ENCODE measurements at regions not wholly inside any gene's neighbourhood (a gene's known extent, or its start where the extent isn't known, plus 50 kb on each side); places are given as distances from the start of the nearest gene placed in this dataset.

- H3K9me3 ChIP-seq (ENCODE audit: insufficient read depth, low read depth, low read length), result no peaks in the 10 kb centered on the region
- H3K4me3 ChIP-seq (ENCODE audit: low read length), result no peak overlapping the region
- H3K27ac ChIP-seq (ENCODE audit: low read depth, low read length), result no peak overlapping the region
- H3K9ac ChIP-seq (ENCODE audit: low read depth, low read length), result no peak overlapping the region
- WGBS, result 82% methylated on average over 2 of the region's 2 CpGs
- H3K4me1 ChIP-seq (ENCODE audit: insufficient read depth, low read length), result peaks cover 6% of the 10 kb centered on the region; the same call in 1 of the 2 replicates
- H3K36me3 ChIP-seq (ENCODE audit: insufficient read depth, low read length), result no peaks in the 10 kb centered on the region
- H3K27me3 ChIP-seq (ENCODE audit: insufficient read depth, low read length), result no peaks in the 10 kb centered on the region
Observed at GRCh38 chr13:76472916-76473315, 413.3 kb downstream of the KCTD12 start.

GRCh38 chr13:76471486-76471885, 414.7 kb downstream of the KCTD12 start:
- no peak overlapping the region for H3K9ac ChIP-seq (ENCODE audit: low read depth, low read length)
- H3K27ac ChIP-seq (ENCODE audit: low read depth, low read length), result no peak overlapping the region
- no peaks in the 10 kb centered on the region for H3K9me3 ChIP-seq (ENCODE audit: insufficient read depth, low read depth, low read length)
- no peak overlapping the region for H3K4me3 ChIP-seq (ENCODE audit: low read length)
- H3K4me1 ChIP-seq (ENCODE audit: insufficient read depth, low read length), result peaks cover 16% of the 10 kb centered on the region
- no peaks in the 10 kb centered on the region for H3K27me3 ChIP-seq (ENCODE audit: insufficient read depth, low read length)
- WGBS, result 100% methylated on average over 1 of the region's 1 CpG
- no peaks in the 10 kb centered on the region for H3K36me3 ChIP-seq (ENCODE audit: insufficient read depth, low read length)

- H3K36me3 ChIP-seq (ENCODE audit: insufficient read depth, low read length), result no peaks in the 10 kb centered on the region
- H3K4me3 ChIP-seq (ENCODE audit: low read length), result no peak overlapping the region
- 93% methylated on average over 5 of the region's 6 CpGs for WGBS
- H3K9ac ChIP-seq (ENCODE audit: low read depth, low read length), result no peak overlapping the region
- H3K4me1 ChIP-seq (ENCODE audit: insufficient read depth, low read length), result peaks cover 16% of the 10 kb centered on the region
- no peaks in the 10 kb centered on the region for H3K9me3 ChIP-seq (ENCODE audit: insufficient read depth, low read depth, low read length)
- no peaks in the 10 kb centered on the region for H3K27me3 ChIP-seq (ENCODE audit: insufficient read depth, low read length)
- H3K27ac ChIP-seq (ENCODE audit: low read depth, low read length), result no peak overlapping the region
Observed at GRCh38 chr13:76470991-76471390, 415.2 kb downstream of the KCTD12 start.

GRCh38 chr13:76466043-76466442, 420.2 kb downstream of the KCTD12 start:
- peaks cover 16% of the 10 kb centered on the region for H3K4me1 ChIP-seq (ENCODE audit: insufficient read depth, low read length)
- 90% methylated on average over 1 of the region's 1 CpG for WGBS
- no peaks in the 10 kb centered on the region for H3K27me3 ChIP-seq (ENCODE audit: insufficient read depth, low read length)
- no peaks in the 10 kb centered on the region for H3K9me3 ChIP-seq (ENCODE audit: insufficient read depth, low read depth, low read length)
- no peak overlapping the region for H3K27ac ChIP-seq (ENCODE audit: low read depth, low read length)
- no peak overlapping the region for H3K4me3 ChIP-seq (ENCODE audit: low read length)
- no peak overlapping the region for H3K9ac ChIP-seq (ENCODE audit: low read depth, low read length)
- no peaks in the 10 kb centered on the region for H3K36me3 ChIP-seq (ENCODE audit: insufficient read depth, low read length)

- no peaks in the 10 kb centered on the region for H3K27me3 ChIP-seq (ENCODE audit: insufficient read depth, low read length)
- WGBS, result 84% methylated on average over 2 of the region's 2 CpGs
- H3K9me3 ChIP-seq (ENCODE audit: insufficient read depth, low read depth, low read length), result no peaks in the 10 kb centered on the region
- no peak overlapping the region for H3K9ac ChIP-seq (ENCODE audit: low read depth, low read length)
- H3K4me1 ChIP-seq (ENCODE audit: insufficient read depth, low read length), result peaks cover 14% of the 10 kb centered on the region
- H3K27ac ChIP-seq (ENCODE audit: low read depth, low read length), result no peak overlapping the region
- H3K4me3 ChIP-seq (ENCODE audit: low read length), result no peak overlapping the region
- H3K36me3 ChIP-seq (ENCODE audit: insufficient read depth, low read length), result no peaks in the 10 kb centered on the region
Observed at GRCh38 chr13:76463314-76463713, 422.9 kb downstream of the KCTD12 start.

- whole genome bisulfite sequencing, result 95% methylated on average over 4 of the region's 4 CpGs
- Histone ChIP-seq H3K9ac (ENCODE audit: low read depth, low read length) (no peak overlapping the region), H3K27me3 (ENCODE audit: insufficient read depth, low read length) (no peaks in the 10 kb centered on the region), H3K4me3 (ENCODE audit: low read length) (no peak overlapping the region), H3K36me3 (ENCODE audit: insufficient read depth, low read length) (no peaks in the 10 kb centered on the region), H3K27ac (ENCODE audit: low read depth, low read length) (no peak overlapping the region), H3K4me1 (ENCODE audit: insufficient read depth, low read length) (peaks cover under 1% of the 10 kb centered on the region; the same call in 1 of the 2 replicates), H3K9me3 (ENCODE audit: insufficient read depth, low read depth, low read length) (no peaks in the 10 kb centered on the region)
Observed at GRCh38 chr13:76461999-76462398, 424.2 kb downstream of the KCTD12 start.

- H3K9me3 ChIP-seq (ENCODE audit: insufficient read depth, low read depth, low read length), result no peaks in the 10 kb centered on the region
- no peak overlapping the region for H3K9ac ChIP-seq (ENCODE audit: low read depth, low read length)
- no peak overlapping the region for H3K27ac ChIP-seq (ENCODE audit: low read depth, low read length)
- no peaks in the 10 kb centered on the region for H3K27me3 ChIP-seq (ENCODE audit: insufficient read depth, low read length)
- H3K4me3 ChIP-seq (ENCODE audit: low read length), result no peak overlapping the region
- WGBS, result 92% methylated on average over 1 of the region's 1 CpG
- no peaks in the 10 kb centered on the region for H3K4me1 ChIP-seq (ENCODE audit: insufficient read depth, low read length)
- no peaks in the 10 kb centered on the region for H3K36me3 ChIP-seq (ENCODE audit: insufficient read depth, low read length)
Observed at GRCh38 chr13:76461484-76461883, 424.7 kb downstream of the KCTD12 start.

- H3K27ac ChIP-seq (ENCODE audit: low read depth, low read length), result no peak overlapping the region
- 93% methylated on average over 4 of the region's 4 CpGs for WGBS
Observed at GRCh38 chr13:76459863-76460262, 426.3 kb downstream of the KCTD12 start.

GRCh38 chr13:76455960-76456359, 430.2 kb downstream of the KCTD12 start:
- Histone ChIP-seq H3K9ac (ENCODE audit: low read depth, low read length) (no peak overlapping the region), H3K36me3 (ENCODE audit: insufficient read depth, low read length) (no peaks in the 10 kb centered on the region), H3K9me3 (ENCODE audit: insufficient read depth, low read depth, low read length) (peaks cover 17% of the 10 kb centered on the region; the same call in 1 of the 2 replicates), H3K4me1 (ENCODE audit: insufficient read depth, low read length) (no peaks in the 10 kb centered on the region), H3K4me3 (ENCODE audit: low read length) (no peak overlapping the region), H3K27me3 (ENCODE audit: insufficient read depth, low read length) (no peaks in the 10 kb centered on the region), H3K27ac (ENCODE audit: low read depth, low read length) (no peak overlapping the region)
- WGBS, result 90% methylated on average over 1 of the region's 1 CpG

More at GRCh38 chr13:76459863-76460262, 426.3 kb downstream of the KCTD12 start:
- H3K9ac ChIP-seq (ENCODE audit: low read depth, low read length), result no peak overlapping the region
- H3K9me3 ChIP-seq (ENCODE audit: insufficient read depth, low read depth, low read length), result no peaks in the 10 kb centered on the region
- no peaks in the 10 kb centered on the region for H3K4me1 ChIP-seq (ENCODE audit: insufficient read depth, low read length)
- no peaks in the 10 kb centered on the region for H3K36me3 ChIP-seq (ENCODE audit: insufficient read depth, low read length)
- no peak overlapping the region for H3K4me3 ChIP-seq (ENCODE audit: low read length)
- no peaks in the 10 kb centered on the region for H3K27me3 ChIP-seq (ENCODE audit: insufficient read depth, low read length)

GRCh38 chr13:76454991-76455390, 431.2 kb downstream of the KCTD12 start:
- Histone ChIP-seq H3K27ac (ENCODE audit: low read depth, low read length) (no peak overlapping the region), H3K9ac (ENCODE audit: low read depth, low read length) (no peak overlapping the region), H3K4me1 (ENCODE audit: insufficient read depth, low read length) (no peaks in the 10 kb centered on the region), H3K27me3 (ENCODE audit: insufficient read depth, low read length) (no peaks in the 10 kb centered on the region), H3K36me3 (ENCODE audit: insufficient read depth, low read length) (no peaks in the 10 kb centered on the region), H3K9me3 (ENCODE audit: insufficient read depth, low read depth, low read length) (peaks cover 17% of the 10 kb centered on the region; the same call in 1 of the 2 replicates), H3K4me3 (ENCODE audit: low read length) (no peak overlapping the region)

- Histone ChIP-seq H3K9ac (ENCODE audit: low read depth, low read length) (no peak overlapping the region), H3K4me3 (ENCODE audit: low read length) (no peak overlapping the region), H3K27ac (ENCODE audit: low read depth, low read length) (no peak overlapping the region), H3K36me3 (ENCODE audit: insufficient read depth, low read length) (no peaks in the 10 kb centered on the region), H3K27me3 (ENCODE audit: insufficient read depth, low read length) (no peaks in the 10 kb centered on the region), H3K9me3 (ENCODE audit: insufficient read depth, low read depth, low read length) (peaks cover 17% of the 10 kb centered on the region; the same call in 1 of the 2 replicates), H3K4me1 (ENCODE audit: insufficient read depth, low read length) (no peaks in the 10 kb centered on the region)
Observed at GRCh38 chr13:76449716-76450115, 436.5 kb downstream of the KCTD12 start.

GRCh38 chr13:76446191-76446590, 440.0 kb downstream of the KCTD12 start:
- no peak overlapping the region for H3K4me3 ChIP-seq (ENCODE audit: low read length)
- no peak overlapping the region for H3K27ac ChIP-seq (ENCODE audit: low read depth, low read length)
- no peak overlapping the region for H3K9ac ChIP-seq (ENCODE audit: low read depth, low read length)
- WGBS, result 83% methylated on average over 2 of the region's 3 CpGs
- H3K27me3 ChIP-seq (ENCODE audit: insufficient read depth, low read length), result no peaks in the 10 kb centered on the region
- no peaks in the 10 kb centered on the region for H3K9me3 ChIP-seq (ENCODE audit: insufficient read depth, low read depth, low read length)
- H3K36me3 ChIP-seq (ENCODE audit: insufficient read depth, low read length), result no peaks in the 10 kb centered on the region
- no peaks in the 10 kb centered on the region for H3K4me1 ChIP-seq (ENCODE audit: insufficient read depth, low read length)

Measured in HUES64 (cell line).